Activated CD8-positive, alpha-beta T cell treated with anti-CD3 and anti-CD28 coated beads, Interleukin-2, amount 10 ng/mL, durations not matched to agents 7 days and 5 days (primary cell): ENCODE measurements at regions not wholly inside any gene's neighbourhood (a gene's known extent, or its start where the extent isn't known, plus 50 kb on each side); places are given as distances from the start of the nearest gene placed in this dataset.

Source experiments
- ATAC-seq: fragments of 150-1000 bp; cut with Tn5 transposase; one replicate; pipeline ENCODE4 v1.10.0; 2021; ENCODE audit warnings: moderate library complexity
- CTCF ChIA-PET: fragments of 350-600 bp; sonication (Branson Sonifier 250); formaldehyde crosslinking; loops from one replicate; lab custom pipeline; 2021; ENCODE audit warnings: antibody characterized with exemption; lab: Charles Lee
- POLR2A ChIA-PET: fragments of 350-600 bp; sonication (Branson Sonifier 250); formaldehyde crosslinking; loops from one replicate; lab custom pipeline; 2021; ENCODE audit warnings: antibody characterized with exemption; lab: Charles Lee
- DNase-seq: peaks from one replicate; pipeline ENCODE4 v3.0.0-alpha.2; 2020
- H3K27ac Mint-ChIP-seq: one replicate; pipeline ENCODE4 v1.8.0; 2021; ENCODE audit warnings: mild to moderate bottlenecking, mixed read lengths
- H3K27me3 Mint-ChIP-seq: one replicate; pipeline ENCODE4 v1.8.0; 2021; ENCODE audit warnings: low read depth, mixed read lengths
- H3K36me3 Mint-ChIP-seq: one replicate; pipeline ENCODE4 v1.8.0; 2021; ENCODE audit warnings: low read depth, mixed read lengths
- H3K4me1 Mint-ChIP-seq: one replicate; pipeline ENCODE4 v1.8.0; 2021; ENCODE audit warnings: low read depth, mixed read lengths
- H3K4me3 Mint-ChIP-seq: one replicate; pipeline ENCODE4 v1.8.0; 2021; ENCODE audit warnings: mild to moderate bottlenecking, mixed read lengths
- H3K9me3 Mint-ChIP-seq: one replicate; pipeline ENCODE4 v1.8.0; 2022; ENCODE audit warnings: mixed read lengths; ENCODE audit not compliant: insufficient read depth

- Mint-ChIP-seq H3K9me3 (no peaks in the 10 kb centered on the region), H3K36me3 (no peaks in the 10 kb centered on the region), H3K4me1 (no peaks in the 10 kb centered on the region), H3K4me3 (no peak overlapping the region), H3K27ac (no peak overlapping the region), H3K27me3 (no peaks in the 10 kb centered on the region)
- ChIA-PET CTCF (no interaction called here), POLR2A (no interaction called here)
- DNase-seq (no peak), ATAC-seq (no peak)
These were observed 123.7 kb downstream of the DAD1 start for GRCh38 chr14:22465201-22465840.

GRCh38 chr14:22464422-22465142 lies 124.4 kb downstream of the DAD1 start:
- no peak overlapping the region for H3K4me3 Mint-ChIP-seq
- no peak for DNase-seq
- no peaks in the 10 kb centered on the region for H3K9me3 Mint-ChIP-seq
- ChIA-PET POLR2A (no interaction called here), CTCF (no interaction called here)
- no peaks in the 10 kb centered on the region for H3K36me3 Mint-ChIP-seq
- no peak overlapping the region for H3K27ac Mint-ChIP-seq
- ATAC-seq = no peak
- H3K27me3 Mint-ChIP-seq = no peaks in the 10 kb centered on the region
- H3K4me1 Mint-ChIP-seq = no peaks in the 10 kb centered on the region

GRCh38 chr14:22463763-22464173 lies 125.3 kb downstream of the DAD1 start:
- H3K4me1 Mint-ChIP-seq = no peaks in the 10 kb centered on the region
- DNase-seq (no peak), ATAC-seq (no peak)
- POLR2A ChIA-PET = no interaction called here
- CTCF ChIA-PET = no interaction called here
- H3K36me3 Mint-ChIP-seq = no peaks in the 10 kb centered on the region
- no peaks in the 10 kb centered on the region for H3K9me3 Mint-ChIP-seq
- no peak overlapping the region for H3K27ac Mint-ChIP-seq
- no peak overlapping the region for H3K4me3 Mint-ChIP-seq
- H3K27me3 Mint-ChIP-seq = no peaks in the 10 kb centered on the region

GRCh38 chr14:22462923-22463322 lies 126.1 kb downstream of the DAD1 start:
- ChIA-PET POLR2A (no interaction called here), CTCF (no interaction called here)
- DNase-seq (no peak), ATAC-seq (no peak)
- no peaks in the 10 kb centered on the region for H3K9me3 Mint-ChIP-seq
- no peaks in the 10 kb centered on the region for H3K27me3 Mint-ChIP-seq
- H3K4me1 Mint-ChIP-seq = no peaks in the 10 kb centered on the region
- no peak overlapping the region for H3K27ac Mint-ChIP-seq
- no peak overlapping the region for H3K4me3 Mint-ChIP-seq
- H3K36me3 Mint-ChIP-seq = no peaks in the 10 kb centered on the region

- no peak for ATAC-seq
- H3K36me3 Mint-ChIP-seq = no peaks in the 10 kb centered on the region
- no peaks in the 10 kb centered on the region for H3K4me1 Mint-ChIP-seq
- H3K27ac Mint-ChIP-seq = no peak overlapping the region
- H3K4me3 Mint-ChIP-seq = no peak overlapping the region
- POLR2A ChIA-PET = no interaction called here
- no peaks in the 10 kb centered on the region for H3K9me3 Mint-ChIP-seq
- CTCF ChIA-PET = no interaction called here
- DNase-seq = no peak
- H3K27me3 Mint-ChIP-seq = no peaks in the 10 kb centered on the region
These were observed 128.4 kb downstream of the DAD1 start for GRCh38 chr14:22460461-22461195.

GRCh38 chr14:22458737-22459136 lies 130.3 kb downstream of the DAD1 start:
- Mint-ChIP-seq H3K27me3 (no peaks in the 10 kb centered on the region), H3K27ac (no peak overlapping the region), H3K4me3 (no peak overlapping the region), H3K9me3 (no peaks in the 10 kb centered on the region), H3K36me3 (no peaks in the 10 kb centered on the region), H3K4me1 (no peaks in the 10 kb centered on the region)
- DNase-seq (no peak), ATAC-seq (no peak)
- POLR2A ChIA-PET = no interaction called here
- CTCF ChIA-PET = no interaction called here

- Mint-ChIP-seq H3K4me1 (no peaks in the 10 kb centered on the region), H3K36me3 (no peaks in the 10 kb centered on the region), H3K27me3 (no peaks in the 10 kb centered on the region), H3K9me3 (no peaks in the 10 kb centered on the region), H3K27ac (no peak overlapping the region), H3K4me3 (no peak overlapping the region)
- no peak for ATAC-seq
- DNase-seq = no peak
- CTCF ChIA-PET = no interaction called here
- POLR2A ChIA-PET = no interaction called here
These were observed 131.9 kb downstream of the DAD1 start for GRCh38 chr14:22456998-22457594.

- no peaks in the 10 kb centered on the region for H3K4me1 Mint-ChIP-seq
- POLR2A ChIA-PET = no interaction called here
- no peak overlapping the region for H3K27ac Mint-ChIP-seq
- H3K36me3 Mint-ChIP-seq = no peaks in the 10 kb centered on the region
- no peaks in the 10 kb centered on the region for H3K27me3 Mint-ChIP-seq
- no peaks in the 10 kb centered on the region for H3K9me3 Mint-ChIP-seq
- CTCF ChIA-PET = no interaction called here
- ATAC-seq = no peak
- no peak for DNase-seq
- no peak overlapping the region for H3K4me3 Mint-ChIP-seq
These were observed 132.6 kb downstream of the DAD1 start for GRCh38 chr14:22456421-22456820.

GRCh38 chr14:22452330-22452729 lies 136.7 kb downstream of the DAD1 start:
- H3K36me3 Mint-ChIP-seq = no peaks in the 10 kb centered on the region
- ChIA-PET POLR2A (no interaction called here), CTCF (no interaction called here)
- H3K9me3 Mint-ChIP-seq = no peaks in the 10 kb centered on the region
- no peaks in the 10 kb centered on the region for H3K27me3 Mint-ChIP-seq
- ATAC-seq = no peak
- no peak for DNase-seq
- no peak overlapping the region for H3K27ac Mint-ChIP-seq
- H3K4me1 Mint-ChIP-seq = no peaks in the 10 kb centered on the region
- H3K4me3 Mint-ChIP-seq = no peak overlapping the region

GRCh38 chr14:22450266-22450665 lies 138.8 kb downstream of the DAD1 start:
- ChIA-PET CTCF (no interaction called here), POLR2A (no interaction called here)
- ATAC-seq (no peak), DNase-seq (no peak)
- Mint-ChIP-seq H3K4me1 (no peaks in the 10 kb centered on the region), H3K4me3 (no peak overlapping the region), H3K27me3 (no peaks in the 10 kb centered on the region), H3K27ac (no peak overlapping the region), H3K9me3 (no peaks in the 10 kb centered on the region), H3K36me3 (no peaks in the 10 kb centered on the region)

- Mint-ChIP-seq H3K27me3 (no peaks in the 10 kb centered on the region), H3K4me3 (no peak overlapping the region), H3K4me1 (no peaks in the 10 kb centered on the region), H3K9me3 (no peaks in the 10 kb centered on the region), H3K36me3 (no peaks in the 10 kb centered on the region), H3K27ac (no peak overlapping the region)
- ATAC-seq = no peak
- ChIA-PET POLR2A (no interaction called here), CTCF (no interaction called here)
- DNase-seq = no peak
These were observed 139.5 kb downstream of the DAD1 start for GRCh38 chr14:22449600-22449905.

GRCh38 chr14:22448905-22449599 lies 140.0 kb downstream of the DAD1 start:
- no peaks in the 10 kb centered on the region for H3K4me1 Mint-ChIP-seq
- no peaks in the 10 kb centered on the region for H3K27me3 Mint-ChIP-seq
- CTCF ChIA-PET = no interaction called here
- H3K36me3 Mint-ChIP-seq = no peaks in the 10 kb centered on the region
- ATAC-seq (no peak), DNase-seq (no peak)
- no peaks in the 10 kb centered on the region for H3K9me3 Mint-ChIP-seq
- no peak overlapping the region for H3K4me3 Mint-ChIP-seq
- POLR2A ChIA-PET = no interaction called here
- no peak overlapping the region for H3K27ac Mint-ChIP-seq
